HL-60 (cell line): ENCODE measurements at regions not wholly inside any gene's neighbourhood (a gene's known extent, or its start where the extent isn't known, plus 50 kb on each side); places are given as distances from the start of the nearest gene placed in this dataset.

Experiments used
- DNase-seq, 2 experiments: peaks; one replicate each; pipeline ENCODE4 v3.0.0-alpha.2; 2010 to 2020; ENCODE audit warnings: low read depth in 1 of 2, low spot score in 1 of 2
- H3K27ac ChIP-seq: fragments of 250-450 bp; sonication (Bioruptor Pico); replicated peaks from 2 replicates; pipeline ENCODE4 v1.5.1; 2020; ENCODE audit warnings: mild to moderate bottlenecking, moderate library complexity
- H3K27me3 ChIP-seq: fragments of 250-450 bp; sonication (Bioruptor Pico); 2 replicates; pipeline ENCODE4 v1.5.1; 2021; ENCODE audit warnings: mild to moderate bottlenecking, moderate library complexity; ENCODE audit not compliant: insufficient read depth, poor library complexity, severe bottlenecking
- H3K4me3 ChIP-seq: replicated peaks from 2 replicates; pipeline ENCODE4 v1.5.1; 2011; ENCODE audit warnings: mild to moderate bottlenecking, control low read depth, low read length; ENCODE audit not compliant: insufficient read depth
- GABPA ChIP-seq: IDR thresholded peaks from 2 replicates; pipeline ENCODE4 v1.6.1; 2012; ENCODE audit warnings: low read depth
- POLR2AphosphoS5 ChIP-seq: IDR thresholded peaks from 2 replicates; pipeline ENCODE4 v1.6.1; 2012; ENCODE audit warnings: low read depth
- SPI1 ChIP-seq: IDR thresholded peaks from 2 replicates; pipeline ENCODE4 v1.6.1; 2012; ENCODE audit warnings: low read depth, mild to moderate bottlenecking, borderline replicate concordance
- TF ChIP-seq, protein P1 (sequence below): IDR thresholded peaks from 2 replicates; pipeline ENCODE4 v1.6.1; 2012; ENCODE audit warnings: low read depth; ENCODE audit not compliant: insufficient replicate concordance
- TF ChIP-seq, protein P2 (sequence below): IDR thresholded peaks from one replicate; pipeline ENCODE4 v1.5.1; 2011; ENCODE audit warnings: low read length, control low read depth, inconsistent platforms; ENCODE audit not compliant: insufficient read depth

DNA sequence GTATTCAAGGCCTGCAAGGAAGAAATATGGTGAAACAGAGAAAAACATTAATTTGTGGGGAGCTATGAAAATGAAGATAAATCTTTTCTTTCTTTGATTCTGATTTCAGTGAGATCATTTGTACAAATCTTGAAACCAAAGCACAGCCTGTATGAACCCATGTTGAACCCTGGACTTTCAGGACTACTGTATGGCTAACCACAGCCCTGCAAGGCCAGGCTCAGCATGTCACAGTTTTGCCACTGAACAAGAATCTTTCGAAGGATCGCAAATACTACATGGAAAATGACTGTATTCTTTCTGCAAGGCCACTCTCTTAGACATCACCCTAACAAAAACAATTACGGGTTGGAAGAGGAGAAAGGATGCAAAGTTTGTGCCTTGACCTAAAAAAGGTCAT lies 161.7 kb upstream of the MAF start:
- H3K27ac ChIP-seq = no peak overlapping the region
- TF ChIP-seq POLR2AphosphoS5 = no peak
- TF ChIP-seq, protein P1, sequence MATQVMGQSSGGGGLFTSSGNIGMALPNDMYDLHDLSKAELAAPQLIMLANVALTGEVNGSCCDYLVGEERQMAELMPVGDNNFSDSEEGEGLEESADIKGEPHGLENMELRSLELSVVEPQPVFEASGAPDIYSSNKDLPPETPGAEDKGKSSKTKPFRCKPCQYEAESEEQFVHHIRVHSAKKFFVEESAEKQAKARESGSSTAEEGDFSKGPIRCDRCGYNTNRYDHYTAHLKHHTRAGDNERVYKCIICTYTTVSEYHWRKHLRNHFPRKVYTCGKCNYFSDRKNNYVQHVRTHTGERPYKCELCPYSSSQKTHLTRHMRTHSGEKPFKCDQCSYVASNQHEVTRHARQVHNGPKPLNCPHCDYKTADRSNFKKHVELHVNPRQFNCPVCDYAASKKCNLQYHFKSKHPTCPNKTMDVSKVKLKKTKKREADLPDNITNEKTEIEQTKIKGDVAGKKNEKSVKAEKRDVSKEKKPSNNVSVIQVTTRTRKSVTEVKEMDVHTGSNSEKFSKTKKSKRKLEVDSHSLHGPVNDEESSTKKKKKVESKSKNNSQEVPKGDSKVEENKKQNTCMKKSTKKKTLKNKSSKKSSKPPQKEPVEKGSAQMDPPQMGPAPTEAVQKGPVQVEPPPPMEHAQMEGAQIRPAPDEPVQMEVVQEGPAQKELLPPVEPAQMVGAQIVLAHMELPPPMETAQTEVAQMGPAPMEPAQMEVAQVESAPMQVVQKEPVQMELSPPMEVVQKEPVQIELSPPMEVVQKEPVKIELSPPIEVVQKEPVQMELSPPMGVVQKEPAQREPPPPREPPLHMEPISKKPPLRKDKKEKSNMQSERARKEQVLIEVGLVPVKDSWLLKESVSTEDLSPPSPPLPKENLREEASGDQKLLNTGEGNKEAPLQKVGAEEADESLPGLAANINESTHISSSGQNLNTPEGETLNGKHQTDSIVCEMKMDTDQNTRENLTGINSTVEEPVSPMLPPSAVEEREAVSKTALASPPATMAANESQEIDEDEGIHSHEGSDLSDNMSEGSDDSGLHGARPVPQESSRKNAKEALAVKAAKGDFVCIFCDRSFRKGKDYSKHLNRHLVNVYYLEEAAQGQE = no peak
- TF ChIP-seq, protein P2, sequence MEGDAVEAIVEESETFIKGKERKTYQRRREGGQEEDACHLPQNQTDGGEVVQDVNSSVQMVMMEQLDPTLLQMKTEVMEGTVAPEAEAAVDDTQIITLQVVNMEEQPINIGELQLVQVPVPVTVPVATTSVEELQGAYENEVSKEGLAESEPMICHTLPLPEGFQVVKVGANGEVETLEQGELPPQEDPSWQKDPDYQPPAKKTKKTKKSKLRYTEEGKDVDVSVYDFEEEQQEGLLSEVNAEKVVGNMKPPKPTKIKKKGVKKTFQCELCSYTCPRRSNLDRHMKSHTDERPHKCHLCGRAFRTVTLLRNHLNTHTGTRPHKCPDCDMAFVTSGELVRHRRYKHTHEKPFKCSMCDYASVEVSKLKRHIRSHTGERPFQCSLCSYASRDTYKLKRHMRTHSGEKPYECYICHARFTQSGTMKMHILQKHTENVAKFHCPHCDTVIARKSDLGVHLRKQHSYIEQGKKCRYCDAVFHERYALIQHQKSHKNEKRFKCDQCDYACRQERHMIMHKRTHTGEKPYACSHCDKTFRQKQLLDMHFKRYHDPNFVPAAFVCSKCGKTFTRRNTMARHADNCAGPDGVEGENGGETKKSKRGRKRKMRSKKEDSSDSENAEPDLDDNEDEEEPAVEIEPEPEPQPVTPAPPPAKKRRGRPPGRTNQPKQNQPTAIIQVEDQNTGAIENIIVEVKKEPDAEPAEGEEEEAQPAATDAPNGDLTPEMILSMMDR = no peak
- no peak for TF ChIP-seq GABPA
- no peak for TF ChIP-seq SPI1
- DNase-seq = no peak
- H3K4me3 ChIP-seq = no peak overlapping the region
- no peaks in the 10 kb centered on the region for H3K27me3 ChIP-seq

DNA sequence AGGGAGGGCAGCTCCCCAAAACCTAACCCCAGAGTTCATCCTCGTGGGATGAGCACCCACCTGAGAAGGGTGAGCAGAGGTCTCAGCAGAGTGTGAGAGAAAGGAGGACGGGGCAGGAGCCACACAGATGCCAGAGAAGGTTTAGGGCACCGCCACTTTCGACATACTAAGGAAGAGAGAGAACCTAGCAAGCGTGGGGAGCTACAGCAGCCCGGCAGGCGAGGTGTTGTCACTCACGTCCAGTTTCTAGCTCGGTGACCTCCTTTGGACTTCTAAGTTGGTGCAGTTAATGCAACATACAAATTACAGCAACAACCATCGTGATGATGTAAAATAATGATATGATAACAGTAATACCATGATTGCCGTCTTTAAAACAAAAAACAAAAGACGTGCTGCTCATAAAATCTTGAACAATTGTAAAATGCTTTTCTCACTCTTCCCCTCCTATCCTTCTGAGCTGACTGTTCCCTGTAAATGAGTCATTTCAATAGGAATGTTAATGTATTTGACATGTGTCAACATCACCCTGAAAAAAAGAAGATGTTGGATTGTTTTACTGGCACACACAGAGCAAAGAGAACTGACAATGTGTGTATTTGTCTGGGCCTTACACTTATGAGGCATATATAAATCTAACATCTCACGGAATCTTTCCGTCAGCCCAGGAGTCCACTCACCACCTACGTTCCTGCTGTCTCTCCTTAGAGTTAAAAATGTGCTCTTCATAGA lies 158.2 kb upstream of the MAF start:
- Histone ChIP-seq H3K27ac (no peak overlapping the region), H3K27me3 (no peaks in the 10 kb centered on the region), H3K4me3 (no peak overlapping the region)
- DNase-seq = no peak
- no peak for TF ChIP-seq SPI1
- no peak for TF ChIP-seq GABPA
- TF ChIP-seq, protein P2 = no peak
- no peak for TF ChIP-seq POLR2AphosphoS5
- TF ChIP-seq, protein P1 = no peak

DNA sequence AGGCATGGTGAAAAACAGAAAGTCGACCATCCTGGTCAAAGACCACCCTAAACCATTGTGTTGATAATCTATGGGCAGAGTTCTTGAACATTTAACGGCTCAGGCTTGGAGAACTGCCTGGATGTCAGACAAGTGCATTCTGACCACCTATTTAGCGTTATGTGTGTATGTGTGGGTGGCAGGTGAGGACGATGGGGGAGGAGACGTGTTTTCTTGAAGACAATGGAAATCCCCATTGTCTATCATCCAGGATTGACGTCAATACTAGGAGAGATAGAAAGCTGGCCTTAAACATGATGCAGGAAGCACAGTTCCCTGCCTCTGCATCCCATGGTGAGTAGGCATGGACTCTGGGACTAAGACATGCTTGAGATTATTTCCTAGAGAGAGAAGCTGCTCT lies 157.4 kb upstream of the MAF start:
- no peak for TF ChIP-seq POLR2AphosphoS5
- no peak for TF ChIP-seq SPI1
- TF ChIP-seq, protein P1 = no peak
- no peak for TF ChIP-seq GABPA
- TF ChIP-seq, protein P2 = no peak
- H3K27ac ChIP-seq = no peak overlapping the region
- H3K4me3 ChIP-seq = no peak overlapping the region
- H3K27me3 ChIP-seq = no peaks in the 10 kb centered on the region
- no peak for DNase-seq
